HFFc6 (cell line): ENCODE measurements at regions not wholly inside any gene's neighbourhood (a gene's known extent, or its start where the extent isn't known, plus 50 kb on each side); places are given as distances from the start of the nearest gene placed in this dataset.
"Not testable (repeated sequence)": the region's sequence is repeated elsewhere in the genome, so short reads cannot be mapped to it uniquely, and the experiment has no call there.

ENCODE experiments used
- DNase-seq: peaks from one replicate; pipeline ENCODE4 v3.0.0-alpha.2; 2018
- H3K27ac Mint-ChIP-seq: 2 replicates; pipeline ENCODE4 v1.8.0; 2020; ENCODE audit warnings: mild to moderate bottlenecking, mixed read lengths
- H3K27me3 Mint-ChIP-seq: 2 replicates; pipeline ENCODE4 v1.8.0; 2021; ENCODE audit warnings: mild to moderate bottlenecking, moderate library complexity, mixed read lengths; ENCODE audit not compliant: insufficient read depth
- H3K36me3 Mint-ChIP-seq: 2 replicates; pipeline ENCODE4 v1.8.0; 2021; ENCODE audit warnings: low read depth, mixed read lengths
- H3K4me1 Mint-ChIP-seq: 2 replicates; pipeline ENCODE4 v1.8.0; 2020; ENCODE audit warnings: low read depth, mixed read lengths
- H3K4me3 Mint-ChIP-seq: 2 replicates; pipeline ENCODE4 v1.8.0; 2020; ENCODE audit warnings: mild to moderate bottlenecking, moderate library complexity, mixed read lengths
- H3K9me3 Mint-ChIP-seq: 2 replicates; pipeline ENCODE4 v1.8.0; 2020; ENCODE audit warnings: mild to moderate bottlenecking, mixed read lengths
- CTCF ChIP-seq: fragments of 200-600 bp; sonication (generic); IDR thresholded peaks from 2 replicates; pipeline ENCODE4 v1.5.0; 2021; ENCODE audit warnings: antibody characterized with exemption, mild to moderate bottlenecking

GRCh38 chr6:15816661-15817060, 153.8 kb upstream of the DTNBP1 start:
- no peak overlapping the region for H3K27ac Mint-ChIP-seq
- no peak overlapping the region for H3K4me3 Mint-ChIP-seq
- H3K27me3 Mint-ChIP-seq: no peaks in the 10 kb centered on the region
- H3K36me3 Mint-ChIP-seq: no peaks in the 10 kb centered on the region
- TF ChIP-seq CTCF: no peak
- peaks cover 26% of the 10 kb centered on the region for H3K9me3 Mint-ChIP-seq
- no peak for DNase-seq
- no peaks in the 10 kb centered on the region for H3K4me1 Mint-ChIP-seq

- DNase-seq, H3K27ac Mint-ChIP-seq, H3K4me1 Mint-ChIP-seq, H3K36me3 Mint-ChIP-seq, H3K27me3 Mint-ChIP-seq, H3K4me3 Mint-ChIP-seq: not testable (repeated sequence)
- peaks cover 42% of the 10 kb centered on the region for H3K9me3 Mint-ChIP-seq
Observed at GRCh38 chr6:15813698-15814097, 150.9 kb upstream of the DTNBP1 start.

- Mint-ChIP-seq H3K36me3 (no peaks in the 10 kb centered on the region), H3K9me3 (peaks cover 34% of the 10 kb centered on the region)
Observed at GRCh38 chr6:15811107-15811506, 148.3 kb upstream of the DTNBP1 start.

GRCh38 chr6:15810618-15811017, 147.8 kb upstream of the DTNBP1 start:
- H3K9me3 Mint-ChIP-seq: peaks cover 34% of the 10 kb centered on the region
- no peak overlapping the region for H3K4me3 Mint-ChIP-seq
- TF ChIP-seq CTCF: no peak

More at GRCh38 chr6:15811107-15811506, 148.3 kb upstream of the DTNBP1 start:
- Mint-ChIP-seq H3K27ac (no peak overlapping the region), H3K27me3 (no peaks in the 10 kb centered on the region), H3K4me3 (no peak overlapping the region), H3K4me1 (no peaks in the 10 kb centered on the region)
- no peak for TF ChIP-seq CTCF
- no peak for DNase-seq

GRCh38 chr6:15809367-15809766, 146.5 kb upstream of the DTNBP1 start:
- Mint-ChIP-seq H3K27ac (no peak overlapping the region), H3K4me3 (no peak overlapping the region), H3K27me3 (no peaks in the 10 kb centered on the region), H3K9me3 (peaks cover 34% of the 10 kb centered on the region), H3K4me1 (no peaks in the 10 kb centered on the region), H3K36me3 (no peaks in the 10 kb centered on the region)
- TF ChIP-seq CTCF: no peak
- DNase-seq: no peak

More at GRCh38 chr6:15810618-15811017, 147.8 kb upstream of the DTNBP1 start:
- no peak for DNase-seq
- Mint-ChIP-seq H3K4me1 (no peaks in the 10 kb centered on the region), H3K27ac (no peak overlapping the region), H3K36me3 (no peaks in the 10 kb centered on the region), H3K27me3 (no peaks in the 10 kb centered on the region)

GRCh38 chr6:15804164-15805154, 141.6 kb upstream of the DTNBP1 start:
- H3K4me1 Mint-ChIP-seq: no peaks in the 10 kb centered on the region
- DNase-seq: no peak
- no peaks in the 10 kb centered on the region for H3K36me3 Mint-ChIP-seq
- H3K27ac Mint-ChIP-seq: no peak overlapping the region
- no peak for TF ChIP-seq CTCF
- H3K9me3 Mint-ChIP-seq: peaks cover 25% of the 10 kb centered on the region
- no peak overlapping the region for H3K4me3 Mint-ChIP-seq
- H3K27me3 Mint-ChIP-seq: no peaks in the 10 kb centered on the region
